ENCODE measurements at regions not wholly inside any gene's neighbourhood (a gene's known extent, or its start where the extent isn't known, plus 50 kb on each side); places are given as distances from the start of the nearest gene placed in this dataset.

DNA sequence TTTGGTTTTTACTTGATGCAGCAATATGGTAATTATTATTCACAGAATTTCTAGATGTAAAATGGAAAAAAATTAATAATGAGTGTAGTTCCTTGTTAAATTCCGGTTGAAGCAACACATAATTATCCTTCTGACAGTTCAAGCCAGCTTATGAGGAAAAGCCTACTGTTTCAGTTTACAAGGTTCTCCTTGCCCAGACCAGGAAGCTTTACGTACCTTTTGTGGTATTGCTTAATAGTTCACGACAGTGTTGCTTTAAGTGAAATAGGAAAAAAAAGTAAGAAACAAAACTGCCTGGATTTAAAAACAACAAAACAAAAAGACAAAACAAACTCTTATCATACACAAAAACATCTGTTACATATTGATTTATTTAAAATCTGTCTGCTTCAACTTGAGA, 547.3 kb upstream of the C9orf72 start:
- DNase-seq (ENCODE audit: extremely low spot score) = no peak
- intact Hi-C loops (cut with DNase I) = no loop called here
- Histone ChIP-seq H3K4me3 (no peak overlapping the region), H3K4me1 (no peaks in the 10 kb centered on the region), H3K27ac (replicated peaks in 1 of 4) (no peak overlapping the region), H3K27me3 (no peaks in the 10 kb centered on the region), H3K36me3 (no peaks in the 10 kb centered on the region), H3K9me3 (no peaks in the 10 kb centered on the region)
- WGBS = 62% methylated on average over 3 of the region's 3 CpGs
- TF ChIP-seq, protein P1, sequence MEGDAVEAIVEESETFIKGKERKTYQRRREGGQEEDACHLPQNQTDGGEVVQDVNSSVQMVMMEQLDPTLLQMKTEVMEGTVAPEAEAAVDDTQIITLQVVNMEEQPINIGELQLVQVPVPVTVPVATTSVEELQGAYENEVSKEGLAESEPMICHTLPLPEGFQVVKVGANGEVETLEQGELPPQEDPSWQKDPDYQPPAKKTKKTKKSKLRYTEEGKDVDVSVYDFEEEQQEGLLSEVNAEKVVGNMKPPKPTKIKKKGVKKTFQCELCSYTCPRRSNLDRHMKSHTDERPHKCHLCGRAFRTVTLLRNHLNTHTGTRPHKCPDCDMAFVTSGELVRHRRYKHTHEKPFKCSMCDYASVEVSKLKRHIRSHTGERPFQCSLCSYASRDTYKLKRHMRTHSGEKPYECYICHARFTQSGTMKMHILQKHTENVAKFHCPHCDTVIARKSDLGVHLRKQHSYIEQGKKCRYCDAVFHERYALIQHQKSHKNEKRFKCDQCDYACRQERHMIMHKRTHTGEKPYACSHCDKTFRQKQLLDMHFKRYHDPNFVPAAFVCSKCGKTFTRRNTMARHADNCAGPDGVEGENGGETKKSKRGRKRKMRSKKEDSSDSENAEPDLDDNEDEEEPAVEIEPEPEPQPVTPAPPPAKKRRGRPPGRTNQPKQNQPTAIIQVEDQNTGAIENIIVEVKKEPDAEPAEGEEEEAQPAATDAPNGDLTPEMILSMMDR (IDR thresholded peaks at IDR 0.05) = no peak
- no peak for TF ChIP-seq POLR2A (IDR thresholded peaks at IDR 0.05; ENCODE audit: low read depth)
- no peak for TF ChIP-seq POLR2AphosphoS5 (IDR thresholded peaks at IDR 0.05)
- TF ChIP-seq EP300 (IDR thresholded peaks at IDR 0.05) = no peak

DNA sequence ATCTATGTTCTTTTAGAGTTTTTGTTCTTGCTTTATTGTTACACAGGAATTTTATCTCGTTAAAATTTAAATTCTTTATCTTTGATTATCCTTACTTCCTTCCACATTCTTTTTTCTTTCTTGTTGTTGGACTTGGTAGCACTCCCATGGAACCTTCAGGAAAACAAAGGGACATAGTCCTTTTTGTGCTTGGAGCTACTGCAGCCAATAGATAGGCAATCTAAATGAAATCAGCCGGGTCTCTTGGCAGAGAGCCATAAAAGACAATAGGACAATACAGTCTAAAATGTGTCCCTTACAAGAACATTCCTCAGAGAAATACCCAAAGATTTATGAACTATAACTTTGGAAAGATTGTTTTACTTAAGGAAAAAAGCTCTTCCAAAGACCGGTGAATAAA, 548.1 kb upstream of the C9orf72 start:
- TF ChIP-seq EP300 (IDR thresholded peaks at IDR 0.05) (no peak), POLR2A (IDR thresholded peaks at IDR 0.05; ENCODE audit: low read depth) (no peak), POLR2AphosphoS5 (IDR thresholded peaks at IDR 0.05) (no peak)
- TF ChIP-seq, protein P1 (IDR thresholded peaks at IDR 0.05) = no peak
- intact Hi-C loops (cut with DNase I) = no loop called here
- no peak overlapping the region for H3K4me3 ChIP-seq
- H3K36me3 ChIP-seq = no peaks in the 10 kb centered on the region
- H3K27me3 ChIP-seq = no peaks in the 10 kb centered on the region
- DNase-seq (ENCODE audit: extremely low spot score) = no peak
- H3K9me3 ChIP-seq = no peaks in the 10 kb centered on the region
- no peak overlapping the region for H3K27ac ChIP-seq (replicated peaks in 1 of 4)
- 53% methylated on average over 3 of the region's 3 CpGs for WGBS
- no peaks in the 10 kb centered on the region for H3K4me1 ChIP-seq

DNA sequence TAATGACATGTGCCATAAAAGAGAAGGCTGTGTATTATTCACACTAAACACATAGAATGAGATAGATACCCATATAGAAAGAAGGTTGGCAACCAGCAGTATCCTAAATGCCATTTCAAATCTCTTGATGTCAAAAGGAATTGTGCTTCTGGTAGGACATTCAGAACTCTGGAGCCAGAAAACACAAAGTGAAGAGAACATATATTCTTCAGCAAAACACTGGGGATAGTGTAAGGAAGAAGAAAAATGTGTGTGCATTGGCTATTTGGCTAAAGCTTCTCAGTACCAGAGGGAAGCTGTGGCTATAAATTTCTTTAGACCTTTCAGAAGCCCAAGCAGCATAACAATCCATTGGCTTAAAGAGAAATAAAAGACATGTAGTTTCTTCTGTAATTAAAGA, 551.6 kb upstream of the C9orf72 start:
- H3K27ac ChIP-seq (replicated peaks in 1 of 4) = no peak overlapping the region
- H3K4me3 ChIP-seq = no peak overlapping the region
- H3K4me1 ChIP-seq = no peaks in the 10 kb centered on the region
- TF ChIP-seq POLR2AphosphoS5 (IDR thresholded peaks at IDR 0.05) (no peak), EP300 (IDR thresholded peaks at IDR 0.05) (no peak), POLR2A (IDR thresholded peaks at IDR 0.05; ENCODE audit: low read depth) (no peak)
- TF ChIP-seq, protein P1 (IDR thresholded peaks at IDR 0.05) = no peak
- H3K36me3 ChIP-seq = no peaks in the 10 kb centered on the region
- DNase-seq (ENCODE audit: extremely low spot score) = no peak
- intact Hi-C loops (cut with DNase I) = no loop called here
- no peaks in the 10 kb centered on the region for H3K9me3 ChIP-seq
- H3K27me3 ChIP-seq = no peaks in the 10 kb centered on the region

DNA sequence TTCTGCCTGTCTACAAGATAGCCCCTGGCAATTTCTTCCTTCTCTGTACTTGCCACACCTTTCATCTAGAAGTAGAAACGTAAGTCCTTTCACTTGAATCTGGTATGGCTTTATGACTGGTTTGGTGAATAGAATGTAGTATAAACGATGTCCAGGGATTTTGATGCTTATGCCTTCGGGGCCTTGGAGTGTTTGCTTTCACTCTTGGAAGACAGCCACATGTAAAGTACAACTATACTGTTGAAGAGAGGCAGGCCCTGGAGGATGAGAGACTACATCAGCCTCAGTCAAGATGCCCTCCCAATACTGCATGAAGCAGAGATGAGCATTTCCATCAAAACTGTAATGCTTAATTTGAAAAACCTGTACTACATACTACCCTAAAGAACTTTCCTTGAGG, 553.8 kb upstream of the C9orf72 start:
- Histone ChIP-seq H3K27me3 (no peaks in the 10 kb centered on the region), H3K4me3 (no peak overlapping the region), H3K4me1 (no peaks in the 10 kb centered on the region), H3K9me3 (no peaks in the 10 kb centered on the region), H3K36me3 (no peaks in the 10 kb centered on the region), H3K27ac (replicated peaks in 1 of 4) (no peak overlapping the region)
- no peak for TF ChIP-seq POLR2AphosphoS5 (IDR thresholded peaks at IDR 0.05)
- TF ChIP-seq EP300 (IDR thresholded peaks at IDR 0.05) = no peak
- TF ChIP-seq POLR2A (IDR thresholded peaks at IDR 0.05; ENCODE audit: low read depth) = no peak
- TF ChIP-seq, protein P1 (IDR thresholded peaks at IDR 0.05) = no peak
- no peak for DNase-seq (ENCODE audit: extremely low spot score)
- 37% methylated on average over 3 of the region's 3 CpGs for WGBS
- intact Hi-C loops (cut with DNase I) = no loop called here

DNA sequence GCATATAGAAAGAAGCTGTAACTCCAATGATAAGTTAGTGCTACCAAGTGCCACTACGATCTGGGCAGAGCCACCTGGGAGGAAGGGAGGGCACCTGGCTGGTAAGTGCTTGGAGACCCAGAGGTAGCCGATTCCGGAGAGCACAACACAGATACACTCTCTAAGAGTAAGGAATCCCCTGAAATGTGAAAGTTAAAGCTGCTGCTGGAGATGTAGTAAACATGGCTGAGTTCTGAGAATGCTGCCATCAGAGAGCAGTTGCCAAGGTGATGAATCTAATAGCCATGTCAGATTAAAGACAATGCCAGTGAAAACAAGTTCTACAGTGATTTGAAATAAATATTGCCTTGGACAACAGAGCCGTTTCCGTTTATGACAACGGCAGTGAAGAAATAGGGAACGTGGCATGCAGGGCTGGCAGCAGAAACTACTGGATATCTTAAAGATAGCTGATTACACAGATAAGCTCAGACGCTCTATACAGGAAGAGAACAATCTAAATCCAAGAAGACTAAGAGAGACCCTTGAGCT, 561.2 kb upstream of the C9orf72 start:
- no peak overlapping the region for H3K27ac ChIP-seq (replicated peaks in 1 of 4)
- no peaks in the 10 kb centered on the region for H3K4me1 ChIP-seq
- intact Hi-C loops (cut with DNase I) = no loop called here
- H3K36me3 ChIP-seq = no peaks in the 10 kb centered on the region
- H3K27me3 ChIP-seq = no peaks in the 10 kb centered on the region
- DNase-seq (ENCODE audit: extremely low spot score) = no peak
- 84% methylated on average over 8 of the region's 8 CpGs for WGBS
- no peak overlapping the region for H3K4me3 ChIP-seq
- TF ChIP-seq POLR2AphosphoS5 (IDR thresholded peaks at IDR 0.05) (no peak), EP300 (IDR thresholded peaks at IDR 0.05) (no peak), POLR2A (IDR thresholded peaks at IDR 0.05; ENCODE audit: low read depth) (no peak)
- TF ChIP-seq, protein P1 (IDR thresholded peaks at IDR 0.05) = no peak
- no peaks in the 10 kb centered on the region for H3K9me3 ChIP-seq

Measured in esophagus muscularis mucosa (tissue), 4 donors.